Skin epidermis (tissue), 12 donors: ENCODE measurements at regions not wholly inside any gene's neighbourhood (a gene's known extent, or its start where the extent isn't known, plus 50 kb on each side); places are given as distances from the start of the nearest gene placed in this dataset.

Experiments used
- H3K27ac ChIP-seq, 21 experiments: fragments of 200-600 bp; sonication (generic) in 11 of 21; one replicate each; pipeline ENCODE4 v1.5.0; 2020; ENCODE audit warnings: mild to moderate bottlenecking in 3 of 21, inconsistent platforms in 2 of 21, moderate library complexity in 2 of 21
- H3K4me3 ChIP-seq, 7 experiments: fragments of 200-600 bp; sonication (generic) in 2 of 7; one replicate each; pipeline ENCODE4 v1.5.0; 2020; ENCODE audit warnings: inconsistent platforms in 2 of 7, mild to moderate bottlenecking in 2 of 7, moderate library complexity in 1 of 7

DNA sequence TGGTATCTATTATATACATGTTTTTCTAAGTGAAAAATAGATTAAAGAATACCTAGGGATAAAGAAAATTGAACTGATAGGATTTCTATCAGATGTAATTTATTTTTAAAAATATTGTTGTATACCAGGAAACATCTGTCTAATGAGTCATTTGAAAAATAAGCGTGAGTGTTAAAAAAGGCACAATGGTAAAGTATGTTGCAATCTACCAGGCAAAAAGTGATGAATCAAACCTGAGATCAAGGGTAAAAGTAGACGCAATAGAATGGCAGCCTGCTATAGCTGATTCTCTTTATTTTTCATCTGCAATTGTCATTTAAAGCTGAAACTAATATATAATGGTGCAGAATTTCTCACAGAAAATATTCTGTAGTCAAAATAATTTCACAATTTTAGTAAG lies 1119.6 kb downstream of the PCDH18 start:
- Histone ChIP-seq H3K27ac (no peak overlapping the region), H3K4me3 (no peak overlapping the region)

DNA sequence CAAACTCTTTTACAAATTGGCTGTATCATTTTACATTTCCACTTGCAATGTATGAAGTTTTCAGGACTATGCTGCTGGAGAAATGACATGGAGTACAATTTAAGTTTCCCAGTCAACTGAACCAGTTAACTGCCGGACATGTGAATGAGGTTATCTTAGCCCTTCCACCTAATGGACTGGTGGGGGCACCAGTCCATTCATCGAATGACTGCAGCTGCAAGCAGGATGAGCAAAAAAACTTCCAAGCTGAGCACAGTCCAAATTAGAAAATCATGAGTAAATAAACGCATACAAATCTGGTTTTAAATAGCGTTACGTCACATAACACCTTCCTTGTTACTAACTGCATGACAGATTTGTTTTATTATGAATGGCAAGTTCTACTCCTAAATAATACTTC lies 1131.5 kb downstream of the PCDH18 start:
- no peak overlapping the region for H3K27ac ChIP-seq
- H3K4me3 ChIP-seq = no peak overlapping the region

DNA sequence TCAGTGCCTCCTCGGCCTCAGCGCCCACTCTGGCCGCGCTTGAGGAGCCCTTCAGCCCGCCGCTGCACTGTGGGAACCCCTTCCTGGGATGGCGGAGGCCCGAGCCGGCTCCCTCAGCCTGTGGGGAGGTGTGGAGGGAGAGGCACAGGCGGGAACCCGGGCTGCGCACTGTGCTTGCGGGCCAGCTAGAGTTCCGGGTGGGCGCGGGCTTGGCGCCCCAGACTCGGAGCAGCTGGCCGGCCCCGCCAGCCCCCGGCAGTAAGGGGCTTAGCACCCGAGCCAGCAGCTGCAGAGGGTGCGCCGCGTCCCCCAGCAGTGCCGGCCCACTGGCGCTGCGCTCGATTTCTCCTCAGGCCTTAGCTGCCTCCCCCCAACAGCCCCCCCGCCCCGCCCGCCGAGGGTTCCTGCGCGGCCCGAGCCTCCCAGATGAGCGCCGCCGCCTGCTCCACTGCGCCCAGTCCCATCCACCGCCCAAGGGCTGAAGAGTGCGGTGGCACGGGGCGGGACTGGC lies 1137.0 kb downstream of the PCDH18 start:
- H3K4me3 ChIP-seq = no peak overlapping the region
- no peak overlapping the region for H3K27ac ChIP-seq

DNA sequence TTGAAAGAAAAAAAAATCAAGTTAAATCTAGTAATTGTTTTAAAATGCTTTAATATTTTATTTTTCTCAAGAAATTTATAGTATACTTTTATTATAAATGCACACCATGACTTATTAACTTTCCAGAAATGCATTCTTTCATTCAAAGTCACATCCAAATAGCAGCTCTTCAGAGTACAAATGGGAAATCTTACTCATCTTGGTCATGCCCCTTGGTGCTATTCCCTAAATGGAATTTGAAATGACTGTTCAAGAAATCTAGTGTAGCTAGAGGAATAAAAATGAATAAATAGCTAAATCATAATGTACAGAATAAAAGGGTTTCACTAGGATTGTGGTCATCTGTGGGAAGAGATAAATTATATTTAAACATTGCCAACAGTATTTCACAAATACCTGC lies 1139.7 kb downstream of the PCDH18 start:
- Histone ChIP-seq H3K4me3 (no peak overlapping the region), H3K27ac (no peak overlapping the region)

DNA sequence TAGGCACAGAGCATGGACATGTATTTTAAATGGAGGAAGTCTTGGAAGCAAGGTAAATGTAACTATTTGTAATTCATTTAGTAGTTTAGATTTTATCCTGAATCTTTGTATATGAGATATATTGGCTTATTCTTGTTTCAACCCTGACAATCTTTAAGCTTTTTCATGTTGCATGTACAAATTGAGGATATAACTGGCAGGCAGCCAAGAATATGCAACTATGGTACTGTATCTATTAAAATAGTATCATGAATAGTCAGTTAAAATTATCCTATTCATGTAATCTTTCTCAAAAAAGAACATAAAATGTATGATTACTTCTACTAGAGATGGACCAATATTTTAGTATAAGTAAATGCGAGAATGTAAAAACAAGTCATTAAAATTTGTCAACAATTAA lies 1141.5 kb downstream of the PCDH18 start:
- Histone ChIP-seq H3K27ac (no peak overlapping the region), H3K4me3 (no peak overlapping the region)

DNA sequence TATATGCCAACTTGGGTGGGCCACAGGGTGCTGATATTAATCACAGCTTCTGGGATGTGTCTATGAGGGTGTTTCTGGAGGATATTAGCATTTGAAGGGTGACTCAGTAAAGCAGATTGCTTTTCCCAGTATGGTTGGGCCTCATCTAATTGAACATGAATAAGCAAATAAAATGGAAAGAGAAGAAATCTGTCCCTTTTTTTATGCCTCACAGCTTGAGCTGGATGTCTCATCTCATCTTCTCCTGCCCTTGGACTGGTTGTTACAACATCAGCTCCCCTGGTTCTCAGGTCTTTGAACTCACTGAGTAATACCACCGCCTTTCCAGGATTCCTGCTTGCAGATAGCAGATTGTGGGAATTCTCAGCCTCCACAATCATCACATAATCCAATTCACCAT lies 1149.2 kb downstream of the PCDH18 start:
- no peak overlapping the region for H3K27ac ChIP-seq

DNA sequence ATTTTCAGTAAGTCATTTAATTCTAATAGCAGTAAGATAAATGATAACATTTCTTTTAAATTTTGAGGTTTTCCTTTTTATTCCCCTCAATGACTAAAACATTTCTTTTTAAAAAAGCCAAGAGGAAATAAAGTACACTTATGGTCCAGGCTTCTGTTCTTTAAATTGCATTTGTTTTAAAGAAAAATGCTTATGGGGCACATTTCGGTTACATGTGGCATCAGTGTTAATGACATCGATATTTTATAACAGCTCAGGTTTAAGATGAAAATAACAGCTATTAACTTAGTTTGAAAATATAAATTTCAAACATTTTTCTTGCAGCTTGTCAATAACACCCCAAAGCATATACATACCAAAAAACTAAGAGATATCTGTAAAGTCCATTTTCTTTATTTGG lies 1161.1 kb downstream of the PCDH18 start:
- Histone ChIP-seq H3K4me3 (no peak overlapping the region), H3K27ac (no peak overlapping the region)

More for the DNA sequence above, 1149.2 kb downstream of the PCDH18 start:
- H3K4me3 ChIP-seq = no peak overlapping the region

DNA sequence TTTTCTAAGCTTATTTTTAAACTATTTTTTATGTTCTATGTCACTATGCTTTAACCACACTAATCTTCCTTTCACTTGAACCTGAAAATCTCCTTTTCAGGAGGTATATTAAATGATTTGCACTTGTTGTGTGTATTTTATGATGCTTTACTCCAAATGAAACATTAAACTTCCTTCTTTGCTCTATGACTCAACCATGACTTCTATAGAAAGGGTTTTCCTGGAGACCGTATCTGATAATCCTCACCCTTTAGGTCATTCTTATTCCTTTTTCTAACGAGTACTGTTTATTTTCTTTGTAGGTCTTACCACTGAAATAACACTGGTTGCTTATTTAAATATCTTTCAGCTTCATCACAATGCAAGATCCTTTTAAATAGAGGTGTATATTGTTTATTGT lies 1163.2 kb downstream of the PCDH18 start:
- no peak overlapping the region for H3K27ac ChIP-seq

DNA sequence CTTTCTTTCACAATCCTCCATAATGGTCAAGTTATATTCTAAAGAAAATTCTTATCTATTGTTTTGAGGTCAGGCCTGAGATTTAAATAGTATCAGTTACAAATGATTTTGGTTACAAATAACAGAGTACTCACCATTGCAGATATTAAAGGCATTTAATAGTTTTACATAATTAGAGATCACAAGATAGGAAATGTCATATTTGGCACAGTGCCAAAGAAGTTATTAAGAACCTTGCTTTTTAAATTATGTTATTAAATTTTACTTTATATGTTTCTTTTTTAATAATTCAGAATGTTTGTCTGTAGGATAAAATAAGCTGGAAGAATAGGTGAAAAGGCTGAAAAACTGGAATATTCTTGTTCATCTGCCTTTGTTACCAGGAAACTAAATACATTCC lies 1174.7 kb downstream of the PCDH18 start:
- Histone ChIP-seq H3K27ac (no peak overlapping the region), H3K4me3 (no peak overlapping the region)

More for the DNA sequence above, 1163.2 kb downstream of the PCDH18 start:
- H3K4me3 ChIP-seq = no peak overlapping the region

DNA sequence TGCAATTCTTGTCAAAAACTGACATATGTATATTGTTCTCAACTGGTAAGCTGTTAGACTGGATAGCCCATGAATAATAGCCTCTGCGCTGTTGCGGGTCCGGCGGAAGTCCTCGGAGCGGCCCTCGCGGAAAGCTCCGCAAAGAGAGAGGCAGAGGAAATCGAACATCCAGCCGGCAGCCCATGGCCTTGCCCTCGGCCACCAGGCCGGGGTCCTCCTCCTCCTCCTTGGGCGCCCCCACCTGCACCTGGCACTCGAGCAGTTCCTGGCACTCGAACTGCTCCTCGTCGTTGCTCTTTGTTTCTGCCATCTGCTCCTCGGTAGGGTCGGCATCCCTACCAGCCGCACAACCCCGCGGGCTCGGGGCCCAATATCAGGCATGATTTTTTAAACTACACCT lies 1176.3 kb downstream of the PCDH18 start:
- no peak overlapping the region for H3K4me3 ChIP-seq
- no peak overlapping the region for H3K27ac ChIP-seq

DNA sequence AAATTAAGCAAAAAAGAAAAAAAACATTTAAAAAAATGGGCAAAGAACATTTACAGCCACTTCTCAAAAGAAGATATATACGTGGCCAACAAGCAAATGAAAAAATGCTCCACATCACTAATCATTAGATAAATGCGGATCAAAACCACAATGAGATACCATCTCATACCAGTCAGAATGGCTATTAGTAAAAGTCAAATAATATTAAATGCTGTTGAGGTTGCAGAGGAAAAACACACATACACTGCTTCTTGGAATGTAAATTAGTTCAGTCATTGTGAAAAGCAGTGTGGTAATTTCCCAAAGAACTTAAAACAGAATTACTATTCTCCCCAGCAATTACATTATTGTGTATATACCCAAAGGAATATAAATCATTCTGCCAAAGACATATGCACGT lies 1189.0 kb downstream of the PCDH18 start:
- no peak overlapping the region for H3K4me3 ChIP-seq

DNA sequence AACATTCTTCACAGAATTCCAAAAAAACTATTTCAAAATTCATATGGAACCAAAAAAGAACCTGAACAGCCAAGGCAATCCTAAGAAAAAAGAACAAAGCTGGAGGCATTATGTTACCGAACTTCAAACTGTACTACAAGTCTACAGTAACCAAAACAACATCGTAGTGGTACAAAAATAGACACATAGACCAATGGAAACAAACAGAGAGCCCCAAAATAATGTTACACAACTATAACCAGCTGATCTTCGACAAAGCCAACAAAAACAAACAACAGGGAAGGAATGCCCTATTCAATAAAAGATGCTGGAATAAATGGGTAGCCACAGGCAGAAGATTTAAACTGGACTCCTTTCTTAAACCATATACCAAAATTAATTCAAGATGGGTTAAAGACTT lies 1189.6 kb downstream of the PCDH18 start:
- Histone ChIP-seq H3K27ac (no peak overlapping the region), H3K4me3 (no peak overlapping the region)

More for the DNA sequence above, 1189.0 kb downstream of the PCDH18 start:
- no peak overlapping the region for H3K27ac ChIP-seq

DNA sequence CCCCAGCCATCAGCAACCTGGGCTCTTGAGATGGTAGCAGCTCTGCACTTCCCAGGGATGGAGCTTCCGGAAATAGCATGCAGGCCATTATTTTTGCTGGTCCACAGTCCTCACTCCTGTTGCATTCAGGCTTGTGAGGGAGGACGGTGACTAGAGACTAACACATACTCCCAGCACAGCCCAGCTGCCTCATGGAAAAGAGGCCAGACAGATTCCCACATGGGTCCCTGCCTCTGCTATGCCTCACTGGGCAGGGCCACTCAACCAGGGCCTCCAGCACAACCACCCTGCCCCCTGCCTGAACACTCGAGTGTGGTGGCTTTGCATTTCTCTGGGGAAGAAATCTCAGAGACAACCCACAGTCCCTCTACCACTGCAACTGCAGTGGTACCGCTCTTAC lies 1195.1 kb downstream of the PCDH18 start:
- H3K27ac ChIP-seq = no peak overlapping the region
- no peak overlapping the region for H3K4me3 ChIP-seq

DNA sequence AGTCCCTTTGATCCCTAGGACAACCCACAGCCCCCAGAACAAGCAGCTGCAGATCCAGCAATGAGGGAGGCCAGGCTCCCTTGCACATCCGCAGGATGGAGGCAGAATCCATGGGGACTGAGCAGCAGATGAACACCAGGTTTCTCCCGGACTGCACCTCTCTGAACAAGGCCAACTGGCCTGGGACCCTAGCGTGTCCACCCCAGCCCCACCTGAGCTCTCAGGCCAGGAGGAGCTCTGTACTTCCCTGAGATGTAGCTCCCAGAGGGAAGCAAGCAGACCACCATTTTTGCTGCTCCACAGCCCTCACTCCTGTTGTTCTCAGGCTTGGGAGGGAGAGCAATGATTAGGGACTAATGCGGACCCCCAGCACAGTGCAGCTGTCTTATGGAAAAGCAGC lies 1195.8 kb downstream of the PCDH18 start:
- no peak overlapping the region for H3K27ac ChIP-seq
- no peak overlapping the region for H3K4me3 ChIP-seq

DNA sequence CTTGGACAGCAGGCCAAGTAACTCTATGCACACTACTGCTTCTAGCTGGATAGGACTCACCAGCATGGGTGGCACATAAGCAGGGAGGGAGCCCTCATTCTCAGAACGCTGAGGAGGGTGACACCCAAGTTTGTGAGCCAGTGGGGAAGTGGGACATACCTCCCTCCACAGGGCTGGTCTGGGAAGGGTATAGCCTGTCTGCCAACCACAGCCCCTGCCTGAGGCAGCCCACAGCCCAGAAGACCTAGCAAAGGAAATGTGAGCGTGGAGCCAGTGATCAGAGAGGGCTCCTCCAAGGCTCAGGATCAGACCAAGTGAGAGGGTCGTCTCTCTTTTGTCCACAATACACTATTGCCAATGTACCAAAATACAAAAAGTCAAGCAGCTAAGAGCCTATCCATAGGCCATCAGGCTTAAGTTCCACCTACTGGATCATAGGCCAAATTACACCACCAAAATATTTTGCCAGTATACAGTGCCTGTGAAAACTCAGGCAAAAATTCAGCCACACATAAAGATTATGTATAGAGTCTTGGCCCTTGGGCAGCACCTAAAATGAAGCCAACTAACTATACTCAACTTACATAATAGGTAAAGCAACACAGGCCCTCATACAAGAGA lies 1203.1 kb downstream of the PCDH18 start:
- Histone ChIP-seq H3K27ac (no peak overlapping the region), H3K4me3 (no peak overlapping the region)

DNA sequence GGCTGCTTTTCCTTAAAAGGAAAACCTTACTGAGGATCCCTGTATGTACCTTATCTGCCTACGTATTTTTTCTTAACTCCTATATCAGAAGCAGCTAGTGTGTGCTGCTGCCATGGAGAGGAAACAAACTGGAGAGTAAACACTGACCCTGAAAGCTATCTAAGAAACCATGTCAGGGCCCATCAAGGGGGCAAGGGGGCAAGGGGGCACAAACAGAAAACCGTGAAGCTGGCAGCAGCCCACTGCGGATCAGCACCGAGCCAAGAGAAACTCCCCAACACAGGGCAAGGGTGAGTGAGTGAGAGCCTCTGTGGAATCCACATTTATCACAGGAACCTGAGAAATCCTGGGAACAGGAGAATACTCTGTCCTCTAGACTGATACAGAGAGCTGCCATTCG lies 1204.2 kb downstream of the PCDH18 start:
- Histone ChIP-seq H3K27ac (no peak overlapping the region), H3K4me3 (no peak overlapping the region)

DNA sequence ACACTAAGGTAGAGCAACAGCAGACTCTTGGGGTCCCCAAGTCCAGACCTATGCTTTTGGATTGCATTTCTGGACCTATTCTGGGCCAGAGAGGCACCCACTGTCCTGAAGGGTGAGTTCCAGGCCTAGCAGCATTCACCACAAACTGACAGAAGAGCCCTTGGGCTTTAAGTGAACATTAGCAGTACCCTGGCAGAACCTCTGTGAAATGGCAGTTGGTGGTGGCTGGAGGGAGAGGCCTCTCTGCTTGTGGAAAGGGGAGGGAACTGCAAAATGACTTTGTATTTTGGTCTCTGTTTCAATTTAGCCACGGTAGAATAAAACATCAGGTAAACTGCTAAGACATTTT lies 1211.9 kb downstream of the PCDH18 start:
- no peak overlapping the region for H3K4me3 ChIP-seq
- H3K27ac ChIP-seq = no peak overlapping the region

DNA sequence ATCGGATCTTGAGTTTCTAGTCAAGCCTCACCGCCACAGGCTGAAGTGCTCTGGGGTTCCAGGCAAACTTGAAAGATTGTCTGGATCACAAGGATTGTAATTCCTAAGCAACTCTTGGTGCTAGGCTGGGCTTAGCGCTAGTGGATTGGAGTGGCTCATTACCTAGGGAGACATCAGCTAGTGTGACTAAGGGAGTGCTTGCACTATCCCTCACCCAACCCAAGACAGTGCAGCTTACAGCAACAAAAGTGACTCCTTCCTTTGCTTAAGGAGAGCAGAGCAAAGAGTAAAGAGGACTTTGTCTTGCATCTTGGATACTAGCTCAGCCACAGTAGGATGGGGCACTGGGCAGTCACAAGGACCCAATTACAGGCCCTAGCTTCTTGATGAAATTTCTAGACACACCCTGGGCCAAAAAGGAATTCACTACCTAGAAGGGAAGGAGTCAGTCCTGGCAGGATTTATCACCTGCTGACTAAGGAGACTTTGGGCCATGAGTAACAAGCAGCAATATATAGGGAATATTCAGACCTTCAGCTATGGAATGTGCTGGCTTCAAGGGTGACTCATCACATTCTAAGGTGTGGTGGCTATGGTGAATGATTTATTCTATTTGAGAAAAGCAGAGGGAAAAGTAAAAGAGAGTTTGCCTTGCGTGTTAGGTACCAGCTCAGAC lies 1212.4 kb downstream of the PCDH18 start:
- no peak overlapping the region for H3K4me3 ChIP-seq
- H3K27ac ChIP-seq = no peak overlapping the region

DNA sequence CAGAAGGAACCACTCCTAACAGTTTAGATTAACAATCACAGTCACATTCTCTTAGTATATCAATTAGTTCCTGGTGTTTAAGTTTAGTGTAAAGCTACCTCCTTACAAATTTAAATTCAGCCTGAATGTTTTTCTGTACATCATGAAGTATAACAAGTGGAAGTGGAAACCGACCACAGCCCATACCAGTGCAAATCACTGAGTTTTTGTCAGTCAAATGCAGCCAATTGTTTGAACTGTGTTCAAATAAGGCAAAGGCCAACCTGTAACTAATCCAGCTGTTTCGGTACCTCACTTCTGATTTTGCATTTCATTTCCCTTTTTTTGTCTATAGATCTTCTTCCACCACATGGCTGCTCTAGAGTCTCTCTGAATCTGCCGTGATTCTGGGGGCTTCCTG lies 1215.3 kb downstream of the PCDH18 start:
- no peak overlapping the region for H3K27ac ChIP-seq
- H3K4me3 ChIP-seq = no peak overlapping the region

DNA sequence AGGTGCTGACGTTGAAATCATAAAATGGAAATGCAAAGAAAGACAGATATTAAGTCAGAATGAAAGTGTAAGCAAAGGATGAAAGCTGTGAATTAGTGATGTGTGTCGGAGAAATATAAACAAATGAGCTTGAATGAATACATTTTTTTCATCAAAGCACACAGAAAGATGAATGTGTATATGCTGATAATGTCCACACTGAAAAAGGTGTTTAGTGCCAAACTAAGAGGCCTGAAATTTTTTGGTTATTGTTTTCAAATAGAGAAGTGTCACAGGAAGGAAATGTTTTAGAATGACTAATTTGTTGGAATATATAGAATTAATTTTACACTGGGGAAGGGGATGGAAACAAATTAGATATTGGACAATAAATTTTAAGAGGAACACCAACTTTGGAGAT lies 1217.6 kb downstream of the PCDH18 start:
- H3K27ac ChIP-seq = no peak overlapping the region
- no peak overlapping the region for H3K4me3 ChIP-seq

DNA sequence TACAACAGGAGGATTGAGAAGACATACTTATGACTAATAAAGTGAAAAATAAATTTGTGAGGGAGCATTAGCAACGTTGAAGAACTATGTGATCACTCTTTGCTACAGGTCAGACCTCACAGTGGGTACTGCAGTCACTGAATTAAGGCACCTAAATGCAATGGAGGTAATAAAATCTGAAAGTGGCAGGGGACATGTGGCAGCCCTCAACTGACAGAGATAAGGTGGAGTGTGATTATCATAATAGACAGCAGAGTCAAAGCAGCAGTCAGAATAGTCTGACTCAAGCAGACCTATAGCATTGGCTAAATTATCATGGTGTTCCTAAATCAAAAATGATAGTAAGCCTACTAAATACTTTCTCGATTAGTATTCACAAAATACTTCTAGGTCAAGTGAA lies 1220.5 kb downstream of the PCDH18 start:
- Histone ChIP-seq H3K4me3 (no peak overlapping the region), H3K27ac (no peak overlapping the region)

DNA sequence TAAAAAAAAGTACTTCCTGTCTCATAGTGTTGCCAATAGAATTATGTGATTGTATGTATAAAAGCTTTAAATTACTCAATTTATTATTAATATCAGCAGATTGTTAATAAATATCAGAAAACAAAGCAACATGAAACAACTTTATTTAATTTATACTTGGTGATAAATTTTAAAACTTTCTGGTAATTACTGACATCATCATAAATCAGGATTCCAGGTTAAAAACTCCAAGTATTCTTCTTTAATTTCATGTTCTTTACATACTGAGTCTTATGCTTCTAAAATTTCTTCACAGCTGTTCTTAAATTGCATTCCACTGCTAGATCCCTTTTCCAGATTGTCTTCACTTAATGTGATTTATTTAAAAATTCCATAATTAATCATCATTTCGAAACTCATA lies 1224.5 kb downstream of the PCDH18 start:
- Histone ChIP-seq H3K27ac (no peak overlapping the region), H3K4me3 (no peak overlapping the region)
